ENCODE measurements at regions not wholly inside any gene's neighbourhood (a gene's known extent, or its start where the extent isn't known, plus 50 kb on each side); places are given as distances from the start of the nearest gene placed in this dataset.

DNA sequence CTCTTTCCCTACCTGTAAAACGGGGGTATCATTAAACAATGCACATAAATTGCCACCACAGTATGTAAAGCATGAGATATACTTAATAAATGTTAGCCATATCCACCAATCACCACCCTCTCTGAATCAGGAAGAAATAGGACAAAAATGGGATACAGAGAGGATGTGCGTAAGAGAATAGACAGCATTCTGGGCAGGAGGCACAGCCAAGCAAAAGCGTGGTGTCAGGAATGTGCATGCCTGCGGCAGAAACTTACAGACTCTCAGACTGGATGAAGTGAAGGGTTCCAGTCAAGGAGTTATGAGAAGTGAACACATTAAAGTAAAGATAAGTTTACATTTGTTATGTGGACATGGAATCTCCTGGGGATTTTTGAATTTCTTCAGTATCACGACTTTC lies 121.7 kb upstream of the MDM1 start:
- Histone ChIP-seq H3K36me3 (ENCODE audit: control insufficient read depth in 5 of 5, insufficient read depth in 5 of 5, low read length in 5 of 5) (no peaks in the 10 kb centered on the region), H3K9ac (ENCODE audit: low read length in 5 of 5) (no peak overlapping the region), H3K27ac (ENCODE audit: low read depth, low read length) (no peak overlapping the region), H3K27me3 (ENCODE audit: control insufficient read depth in 5 of 5, insufficient read depth in 4 of 5, low read length in 5 of 5) (no peaks in the 10 kb centered on the region), H3K9me3 (ENCODE audit: control insufficient read depth in 5 of 5, low read length in 5 of 5) (no peaks in the 10 kb centered on the region), H3K4me1 (ENCODE audit: control insufficient read depth in 5 of 5, insufficient read depth in 5 of 5, low read length in 5 of 5) (peaks cover 6 to 61% (median 36%) of the 10 kb centered on the region in 5 donors), H3K4me3 (ENCODE audit: low read depth in 1 of 5, low read length in 5 of 5) (no peak overlapping the region)

DNA sequence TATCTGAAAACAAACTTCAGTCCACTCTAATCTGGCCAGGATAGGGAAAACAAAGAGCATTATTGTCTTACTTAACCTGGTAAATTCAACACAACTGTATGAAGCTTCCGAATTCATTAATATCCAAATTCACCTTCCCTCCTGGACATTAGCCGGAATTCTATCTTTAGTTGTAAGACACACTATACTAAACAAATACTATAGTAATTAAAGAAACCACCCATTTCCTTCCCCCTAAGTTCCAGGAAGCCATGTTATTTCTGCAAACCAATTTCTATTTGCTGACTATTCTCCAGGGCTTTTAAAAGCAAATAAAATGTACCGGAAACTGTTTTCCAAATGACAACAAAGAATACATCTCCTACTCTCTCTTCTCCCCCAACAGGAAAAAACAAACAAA lies 122.7 kb upstream of the MDM1 start:
- Histone ChIP-seq H3K9ac (ENCODE audit: low read length in 5 of 5) (no peak overlapping the region), H3K4me3 (ENCODE audit: low read depth in 1 of 5, low read length in 5 of 5) (no peak overlapping the region), H3K27me3 (ENCODE audit: control insufficient read depth in 5 of 5, insufficient read depth in 4 of 5, low read length in 5 of 5) (no peaks in the 10 kb centered on the region), H3K4me1 (ENCODE audit: control insufficient read depth in 5 of 5, insufficient read depth in 5 of 5, low read length in 5 of 5) (peaks cover 6 to 61% (median 36%) of the 10 kb centered on the region in 5 donors), H3K27ac (ENCODE audit: low read depth, low read length) (peak overlapping the region; percentile 39), H3K9me3 (ENCODE audit: control insufficient read depth in 5 of 5, low read length in 5 of 5) (no peaks in the 10 kb centered on the region), H3K36me3 (ENCODE audit: control insufficient read depth in 5 of 5, insufficient read depth in 5 of 5, low read length in 5 of 5) (no peaks in the 10 kb centered on the region)

DNA sequence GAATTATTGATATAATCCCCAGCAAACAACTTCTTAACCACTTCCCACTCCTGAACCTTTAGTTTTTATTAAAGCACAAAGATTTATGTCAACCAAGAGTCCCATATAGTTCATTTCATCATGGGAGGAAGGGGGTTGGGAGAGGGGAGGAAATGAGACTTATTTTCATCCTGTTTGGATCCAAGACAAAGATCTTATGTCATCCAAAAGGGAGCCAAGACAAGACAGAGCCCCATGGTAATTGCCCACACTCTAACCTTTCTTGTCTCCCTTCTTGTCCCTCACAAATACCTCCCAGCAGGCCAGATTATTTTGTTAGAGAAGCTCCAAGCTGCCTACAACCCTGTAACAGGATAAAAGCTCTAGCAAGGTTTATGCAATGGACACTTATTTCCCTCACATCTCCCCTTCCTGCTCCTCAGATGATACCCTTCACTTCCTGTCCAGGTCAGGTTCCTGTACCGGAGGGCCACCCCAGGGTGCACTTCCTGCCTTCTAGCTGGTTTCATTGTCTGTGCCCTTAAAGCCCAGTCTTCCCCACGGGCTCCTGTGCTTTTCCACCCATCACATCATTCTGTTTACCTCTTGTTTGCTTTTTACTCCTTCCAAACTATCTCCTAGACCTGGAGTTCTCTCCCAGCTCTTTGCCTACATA lies 123.7 kb upstream of the MDM1 start:
- Histone ChIP-seq H3K27me3 (ENCODE audit: control insufficient read depth in 5 of 5, insufficient read depth in 4 of 5, low read length in 5 of 5) (no peaks in the 10 kb centered on the region), H3K9ac (ENCODE audit: low read length in 5 of 5) (no peak overlapping the region), H3K36me3 (ENCODE audit: control insufficient read depth in 5 of 5, insufficient read depth in 5 of 5, low read length in 5 of 5) (no peaks in the 10 kb centered on the region), H3K4me1 (ENCODE audit: control insufficient read depth in 5 of 5, insufficient read depth in 5 of 5, low read length in 5 of 5) (peaks cover 6 to 56% (median 32%) of the 10 kb centered on the region in 5 donors), H3K9me3 (ENCODE audit: control insufficient read depth in 5 of 5, low read length in 5 of 5) (no peaks in the 10 kb centered on the region), H3K4me3 (ENCODE audit: low read depth in 1 of 5, low read length in 5 of 5) (no peak overlapping the region), H3K27ac (ENCODE audit: low read depth, low read length) (peak overlapping the region; percentile 39)

DNA sequence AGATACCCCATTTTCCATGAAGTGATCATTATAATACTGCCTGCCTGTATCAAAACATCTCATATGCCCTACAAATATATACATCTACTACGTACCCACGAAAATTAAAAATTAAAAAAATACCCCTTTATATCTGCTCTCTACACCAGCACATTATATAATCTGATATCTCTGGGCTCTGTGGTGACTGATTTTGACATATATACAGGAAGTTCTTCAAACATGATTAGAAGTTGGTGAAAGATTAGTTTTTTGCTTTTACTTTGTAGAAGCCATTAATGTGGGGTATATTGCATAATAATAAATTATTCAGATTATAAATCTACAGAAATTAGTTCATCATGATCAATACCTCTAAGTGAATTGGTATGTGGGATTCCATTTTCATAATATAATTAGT lies 126.7 kb upstream of the MDM1 start:
- Histone ChIP-seq H3K36me3 (ENCODE audit: control insufficient read depth in 5 of 5, insufficient read depth in 5 of 5, low read length in 5 of 5) (no peaks in the 10 kb centered on the region), H3K4me3 (ENCODE audit: low read depth in 1 of 5, low read length in 5 of 5) (no peak overlapping the region), H3K27ac (ENCODE audit: low read depth, low read length) (no peak overlapping the region), H3K4me1 (ENCODE audit: control insufficient read depth in 5 of 5, insufficient read depth in 5 of 5, low read length in 5 of 5) (peaks cover 0 to 29% (median 15%) of the 10 kb centered on the region in 5 donors), H3K9ac (ENCODE audit: low read length in 5 of 5) (no peak overlapping the region), H3K9me3 (ENCODE audit: control insufficient read depth in 5 of 5, low read length in 5 of 5) (no peaks in the 10 kb centered on the region), H3K27me3 (ENCODE audit: control insufficient read depth in 5 of 5, insufficient read depth in 4 of 5, low read length in 5 of 5) (no peaks in the 10 kb centered on the region)

DNA sequence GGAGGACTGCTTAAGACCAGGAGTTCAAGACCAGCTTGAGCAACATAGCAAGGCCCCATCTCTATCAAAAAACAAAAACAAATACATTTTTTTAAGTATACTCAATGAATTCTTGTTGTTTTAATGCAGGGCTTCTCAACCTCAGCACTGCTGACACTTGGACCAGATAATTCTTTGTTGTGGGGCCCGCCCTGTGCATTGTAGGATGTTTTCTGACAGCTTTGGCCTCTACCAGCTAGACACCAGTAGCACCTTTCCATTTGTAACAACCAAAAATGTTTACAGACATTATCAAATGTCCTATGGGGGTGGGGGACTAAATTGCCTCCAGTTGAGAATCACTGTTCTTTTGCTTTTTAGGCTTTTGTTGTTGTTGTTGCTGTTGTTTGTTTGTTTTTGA lies 128.1 kb upstream of the MDM1 start:
- no peak overlapping the region for H3K4me3 ChIP-seq (ENCODE audit: low read depth in 1 of 5, low read length in 5 of 5)
- H3K27me3 ChIP-seq (ENCODE audit: control insufficient read depth in 5 of 5, insufficient read depth in 4 of 5, low read length in 5 of 5) = no peaks in the 10 kb centered on the region
- peaks cover 0 to 22% (median 13%) of the 10 kb centered on the region in 5 donors for H3K4me1 ChIP-seq (ENCODE audit: control insufficient read depth in 5 of 5, insufficient read depth in 5 of 5, low read length in 5 of 5)
- H3K27ac ChIP-seq (ENCODE audit: low read depth, low read length) = no peak overlapping the region
- H3K9ac ChIP-seq (ENCODE audit: low read length in 5 of 5) = no peak overlapping the region
- no peaks in the 10 kb centered on the region for H3K9me3 ChIP-seq (ENCODE audit: control insufficient read depth in 5 of 5, low read length in 5 of 5)
- H3K36me3 ChIP-seq (ENCODE audit: control insufficient read depth in 5 of 5, insufficient read depth in 5 of 5, low read length in 5 of 5) = no peaks in the 10 kb centered on the region

DNA sequence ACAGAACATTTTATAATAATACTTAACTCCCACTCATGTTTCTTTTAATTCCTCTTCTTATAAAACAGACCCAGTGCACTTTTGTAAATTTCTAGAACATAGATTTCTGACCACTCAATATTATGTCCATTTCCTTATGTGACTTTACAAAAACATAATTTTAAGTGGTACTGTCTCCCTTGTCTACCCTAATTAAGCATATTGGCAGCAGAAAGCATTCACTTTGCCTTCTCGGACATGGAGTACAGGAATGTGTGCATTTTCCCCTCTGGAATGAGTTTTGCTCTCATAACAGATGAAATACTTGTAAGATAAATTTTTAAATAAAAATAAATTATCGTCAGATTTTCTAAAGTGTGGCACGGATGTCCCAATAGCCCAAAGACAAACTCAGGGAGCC lies 129.5 kb upstream of the MDM1 start:
- Histone ChIP-seq H3K9me3 (ENCODE audit: control insufficient read depth in 5 of 5, low read length in 5 of 5) (no peaks in the 10 kb centered on the region), H3K9ac (ENCODE audit: low read length in 5 of 5) (no peak overlapping the region), H3K36me3 (ENCODE audit: control insufficient read depth in 5 of 5, insufficient read depth in 5 of 5, low read length in 5 of 5) (no peaks in the 10 kb centered on the region), H3K4me1 (ENCODE audit: control insufficient read depth in 5 of 5, insufficient read depth in 5 of 5, low read length in 5 of 5) (peaks cover 0 to 16% (median 6%) of the 10 kb centered on the region in 5 donors), H3K27ac (ENCODE audit: low read depth, low read length) (no peak overlapping the region), H3K4me3 (ENCODE audit: low read depth in 1 of 5, low read length in 5 of 5) (no peak overlapping the region), H3K27me3 (ENCODE audit: control insufficient read depth in 5 of 5, insufficient read depth in 4 of 5, low read length in 5 of 5) (no peaks in the 10 kb centered on the region)

DNA sequence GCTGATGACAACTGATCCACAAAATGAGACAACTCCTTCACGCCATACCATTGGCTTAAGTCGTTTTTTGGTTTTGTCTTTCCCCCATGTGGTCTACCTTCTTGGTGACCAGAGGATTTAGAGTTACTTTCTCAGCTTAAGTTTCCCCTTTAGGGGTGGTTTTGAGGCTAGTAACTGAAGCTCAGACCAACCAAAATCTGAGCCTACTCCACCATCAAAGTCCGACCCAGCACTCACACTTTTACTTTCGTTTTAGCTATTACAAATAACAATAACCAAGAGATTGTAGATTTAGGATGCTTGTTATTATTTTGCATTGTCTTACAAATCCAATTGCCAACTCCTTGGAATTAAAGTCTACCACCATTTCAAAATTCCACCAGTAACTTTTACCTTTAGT lies 130.6 kb upstream of the MDM1 start:
- peak overlapping the region in 2 of 5 donors; percentile 27 to 44 for H3K4me3 ChIP-seq (ENCODE audit: low read depth in 1 of 5, low read length in 5 of 5)
- H3K4me1 ChIP-seq (ENCODE audit: control insufficient read depth in 5 of 5, insufficient read depth in 5 of 5, low read length in 5 of 5) = peaks cover 0 to 13% (median 3%) of the 10 kb centered on the region in 5 donors
- no peaks in the 10 kb centered on the region for H3K36me3 ChIP-seq (ENCODE audit: control insufficient read depth in 5 of 5, insufficient read depth in 5 of 5, low read length in 5 of 5)
- no peak overlapping the region for H3K27ac ChIP-seq (ENCODE audit: low read depth, low read length)
- no peaks in the 10 kb centered on the region for H3K9me3 ChIP-seq (ENCODE audit: control insufficient read depth in 5 of 5, low read length in 5 of 5)
- H3K9ac ChIP-seq (ENCODE audit: low read length in 5 of 5) = no peak overlapping the region
- no peaks in the 10 kb centered on the region for H3K27me3 ChIP-seq (ENCODE audit: control insufficient read depth in 5 of 5, insufficient read depth in 4 of 5, low read length in 5 of 5)

DNA sequence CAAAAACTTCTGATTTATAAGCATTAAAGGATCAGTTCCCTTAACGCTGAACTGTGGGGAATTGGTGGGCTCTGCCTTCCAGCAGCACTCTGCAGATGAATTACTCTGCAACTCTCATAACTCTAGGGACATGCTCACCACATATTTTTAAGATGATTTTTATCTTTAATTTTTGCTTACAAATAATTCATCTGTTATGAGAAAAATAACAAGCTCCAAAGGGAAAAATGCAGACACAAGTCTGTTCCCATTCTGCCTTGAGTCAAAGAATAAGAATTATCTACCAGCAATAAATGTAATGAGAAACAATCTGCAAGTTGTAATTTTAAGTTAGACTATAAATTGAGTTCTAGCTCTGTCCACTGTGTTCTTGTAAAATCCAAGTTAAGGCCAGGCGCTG lies 133.1 kb upstream of the MDM1 start:
- H3K27me3 ChIP-seq (ENCODE audit: control insufficient read depth in 5 of 5, insufficient read depth in 4 of 5, low read length in 5 of 5) = no peaks in the 10 kb centered on the region
- no peak overlapping the region for H3K27ac ChIP-seq (ENCODE audit: low read depth, low read length)
- H3K9me3 ChIP-seq (ENCODE audit: control insufficient read depth in 5 of 5, low read length in 5 of 5) = no peaks in the 10 kb centered on the region
- peaks cover 0 to 13% (median 3%) of the 10 kb centered on the region in 5 donors for H3K4me1 ChIP-seq (ENCODE audit: control insufficient read depth in 5 of 5, insufficient read depth in 5 of 5, low read length in 5 of 5)
- H3K9ac ChIP-seq (ENCODE audit: low read length in 5 of 5) = no peak overlapping the region
- H3K36me3 ChIP-seq (ENCODE audit: control insufficient read depth in 5 of 5, insufficient read depth in 5 of 5, low read length in 5 of 5) = no peaks in the 10 kb centered on the region
- H3K4me3 ChIP-seq (ENCODE audit: low read depth in 1 of 5, low read length in 5 of 5) = no peak overlapping the region

DNA sequence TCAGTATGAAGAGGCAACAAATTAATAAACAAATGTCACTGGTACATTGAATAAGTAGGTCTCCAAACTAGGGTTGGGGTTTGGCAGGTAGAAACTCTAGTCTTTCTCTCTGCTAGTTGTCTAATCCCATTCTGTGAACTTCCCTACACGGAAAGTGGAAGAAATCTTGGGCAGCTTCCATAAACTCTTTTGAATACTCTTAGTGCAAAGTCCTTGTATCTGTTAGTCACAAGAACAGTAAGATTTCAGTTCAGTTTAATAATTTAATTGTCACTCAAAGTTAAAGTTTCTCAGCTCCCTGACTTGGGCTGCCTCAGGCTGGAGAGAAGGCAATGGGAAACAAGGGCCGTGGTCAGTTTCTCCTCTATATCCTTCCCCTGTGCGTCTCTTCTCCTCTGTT lies 135.4 kb upstream of the MDM1 start:
- H3K4me1 ChIP-seq (ENCODE audit: control insufficient read depth in 5 of 5, insufficient read depth in 5 of 5, low read length in 5 of 5) = peaks cover 0 to 11% (median 3%) of the 10 kb centered on the region in 5 donors
- H3K9me3 ChIP-seq (ENCODE audit: control insufficient read depth in 5 of 5, low read length in 5 of 5) = no peaks in the 10 kb centered on the region
- H3K9ac ChIP-seq (ENCODE audit: low read length in 5 of 5) = no peak overlapping the region
- no peaks in the 10 kb centered on the region for H3K27me3 ChIP-seq (ENCODE audit: control insufficient read depth in 5 of 5, insufficient read depth in 4 of 5, low read length in 5 of 5)
- no peak overlapping the region for H3K27ac ChIP-seq (ENCODE audit: low read depth, low read length)
- no peaks in the 10 kb centered on the region for H3K36me3 ChIP-seq (ENCODE audit: control insufficient read depth in 5 of 5, insufficient read depth in 5 of 5, low read length in 5 of 5)
- no peak overlapping the region for H3K4me3 ChIP-seq (ENCODE audit: low read depth in 1 of 5, low read length in 5 of 5)

DNA sequence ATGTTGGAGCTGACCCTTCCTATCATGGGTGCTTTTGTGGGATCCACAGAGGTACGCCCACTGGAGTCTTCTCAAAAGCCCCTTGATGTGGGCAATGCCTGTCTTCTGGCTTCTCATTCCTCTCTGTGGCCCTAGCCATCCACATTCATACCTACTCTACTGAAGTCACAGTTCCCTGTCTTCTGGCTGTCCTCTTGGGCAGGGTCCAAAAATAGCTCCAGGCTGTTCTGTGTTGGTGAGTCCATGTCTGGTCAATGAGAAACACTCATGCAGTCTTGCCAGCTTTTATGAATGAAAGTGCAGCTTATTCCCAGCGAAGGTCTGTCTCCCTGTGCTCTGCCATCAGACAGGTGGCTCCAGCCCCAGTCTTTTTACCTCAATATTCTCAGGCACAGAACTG lies 135.9 kb upstream of the MDM1 start:
- Histone ChIP-seq H3K27ac (ENCODE audit: low read depth, low read length) (no peak overlapping the region), H3K27me3 (ENCODE audit: control insufficient read depth in 5 of 5, insufficient read depth in 4 of 5, low read length in 5 of 5) (no peaks in the 10 kb centered on the region), H3K9ac (ENCODE audit: low read length in 5 of 5) (no peak overlapping the region), H3K4me1 (ENCODE audit: control insufficient read depth in 5 of 5, insufficient read depth in 5 of 5, low read length in 5 of 5) (peaks cover 0 to 11% (median 3%) of the 10 kb centered on the region in 5 donors), H3K9me3 (ENCODE audit: control insufficient read depth in 5 of 5, low read length in 5 of 5) (no peaks in the 10 kb centered on the region), H3K4me3 (ENCODE audit: low read depth in 1 of 5, low read length in 5 of 5) (no peak overlapping the region), H3K36me3 (ENCODE audit: control insufficient read depth in 5 of 5, insufficient read depth in 5 of 5, low read length in 5 of 5) (no peaks in the 10 kb centered on the region)

All from subcutaneous abdominal adipose tissue (tissue), 5 donors.